Small intestine (tissue), 7 donors: ENCODE measurements at regions not wholly inside any gene's neighbourhood (a gene's known extent, or its start where the extent isn't known, plus 50 kb on each side); places are given as distances from the start of the nearest gene placed in this dataset.

Experiments used
- DNase-seq, 2 donors: peaks; one replicate each; pipeline versions ENCODE4 v3.0.0 to v3.0.0-alpha.2; 2013
- FAIRE-seq: peaks from 2 replicates; lab custom pipeline; 2012; peaks lifted over from hg19 to GRCh38; lab: Jason Lieb, UNC
- H3K27ac ChIP-seq, 3 donors: one replicate each; pipeline ENCODE4 v1.5.1; 2013; ENCODE audit warnings: low read length in 2 of 3, mild to moderate bottlenecking in 2 of 3, control low read depth in 1 of 3, inconsistent platforms in 1 of 3, low read depth in 1 of 3, moderate library complexity in 1 of 3
- H3K27me3 ChIP-seq, 3 donors: one replicate each; pipeline ENCODE4 v1.6.1; 2013; ENCODE audit warnings: low read length in 3 of 3, inconsistent platforms in 1 of 3; ENCODE audit not compliant: control insufficient read depth in 3 of 3, insufficient read depth in 3 of 3
- H3K36me3 ChIP-seq, 3 donors: one replicate each; pipeline ENCODE4 v1.6.1; 2013; ENCODE audit warnings: low read length in 3 of 3, inconsistent platforms in 1 of 3, low read depth in 1 of 3, mild to moderate bottlenecking in 1 of 3, moderate library complexity in 1 of 3; ENCODE audit not compliant: control insufficient read depth in 3 of 3, insufficient read depth in 2 of 3
- H3K4me1 ChIP-seq, 3 donors: one replicate each; pipeline ENCODE4 v1.6.1; 2013; ENCODE audit warnings: low read length in 2 of 3, inconsistent platforms in 1 of 3, low read depth in 1 of 3, mild to moderate bottlenecking in 1 of 3, moderate library complexity in 1 of 3; ENCODE audit not compliant: control insufficient read depth in 3 of 3, insufficient read depth in 2 of 3
- H3K4me3 ChIP-seq, 3 donors: one replicate each; pipeline ENCODE4 v1.5.1; 2013; ENCODE audit warnings: low read length in 3 of 3, control low read depth in 1 of 3, inconsistent platforms in 1 of 3, low read depth in 1 of 3, mild to moderate bottlenecking in 1 of 3, moderate library complexity in 1 of 3
- H3K9me3 ChIP-seq, 2 donors: one replicate each; pipeline ENCODE4 v1.6.1; 2013; ENCODE audit warnings: low read depth in 1 of 2, low read length in 1 of 2; ENCODE audit not compliant: control insufficient read depth in 2 of 2, insufficient read depth in 1 of 2
- WGBS, 3 donors: extraction: QIAGEN DNeasy Blood & Tissue Kit; methylation state at CpG; one replicate each; pipeline ENCODE4 v1.1.7; 2013; 5-methylcytosine and 5-hydroxymethylcytosine counted together
- donor health status: healthy with polysubstance abuse.
- donor health status: control.
- donor health status: control.
- donor health status: Bipolar disorder and iron deficiency.
- donor health status: healthy.

- FAIRE-seq (no peak), DNase-seq (no peak)
- Histone ChIP-seq H3K4me3 (no peak overlapping the region), H3K27ac (no peak overlapping the region), H3K9me3 (no peaks in the 10 kb centered on the region), H3K36me3 (no peaks in the 10 kb centered on the region), H3K27me3 (peaks cover 0 to 5% (median 2%) of the 10 kb centered on the region in 3 donors), H3K4me1 (no peaks in the 10 kb centered on the region)
- WGBS, 3 donors: 62 to 100% (median 93%) methylated on average over 1 to 2 of the region's 2 CpGs
Observed at GRCh38 chr1:62941780-62942179, 157.8 kb downstream of the ATG4C start.

- FAIRE-seq: no peak
- H3K4me3 ChIP-seq: no peak overlapping the region
Observed at GRCh38 chr1:62946511-62946910, 162.6 kb downstream of the ATG4C start.

GRCh38 chr1:62951428-62951827 is 167.5 kb downstream of the ATG4C start:
- H3K4me1 ChIP-seq: no peaks in the 10 kb centered on the region
- no peak overlapping the region for H3K27ac ChIP-seq
- FAIRE-seq: no peak
- H3K4me3 ChIP-seq: no peak overlapping the region
- H3K27me3 ChIP-seq: peaks cover 0 to 5% (median 4%) of the 10 kb centered on the region in 3 donors
- H3K9me3 ChIP-seq: no peaks in the 10 kb centered on the region
- no peak for DNase-seq
- no peaks in the 10 kb centered on the region for H3K36me3 ChIP-seq
- 65 to 74% (median 70%) methylated on average over 3 of the region's 3 CpGs for WGBS, 3 donors

More at GRCh38 chr1:62946511-62946910, 162.6 kb downstream of the ATG4C start:
- WGBS, 3 donors: 33 to 75% (median 50%) methylated on average over 4 to 5 of the region's 5 CpGs
- H3K27me3 ChIP-seq: peaks cover 0 to 2% (median 2%) of the 10 kb centered on the region in 3 donors
- no peaks in the 10 kb centered on the region for H3K36me3 ChIP-seq
- peak overlapping the region in 1 of 3 donors; percentile 34 for H3K27ac ChIP-seq
- no peaks in the 10 kb centered on the region for H3K4me1 ChIP-seq
- peak; percentile 57 to 84 for DNase-seq
- H3K9me3 ChIP-seq: no peaks in the 10 kb centered on the region

- no peak for FAIRE-seq
- Histone ChIP-seq H3K27me3 (peaks cover 0 to 5% (median 4%) of the 10 kb centered on the region in 3 donors), H3K36me3 (no peaks in the 10 kb centered on the region), H3K4me3 (no peak overlapping the region), H3K27ac (no peak overlapping the region), H3K9me3 (no peaks in the 10 kb centered on the region), H3K4me1 (no peaks in the 10 kb centered on the region)
- DNase-seq: no peak
- WGBS, 3 donors: 71 to 93% (median 92%) methylated on average over 1 of the region's 1 CpG
Observed at GRCh38 chr1:62952596-62952995, 168.7 kb downstream of the ATG4C start.

- no peaks in the 10 kb centered on the region for H3K9me3 ChIP-seq
- DNase-seq: no peak
- H3K4me3 ChIP-seq: no peak overlapping the region
- peaks cover 0 to 5% (median 4%) of the 10 kb centered on the region in 3 donors for H3K27me3 ChIP-seq
- H3K36me3 ChIP-seq: no peaks in the 10 kb centered on the region
- H3K27ac ChIP-seq: no peak overlapping the region
- WGBS, 3 donors: 58 to 82% (median 64%) methylated on average over 6 of the region's 6 CpGs
- H3K4me1 ChIP-seq: no peaks in the 10 kb centered on the region
- no peak for FAIRE-seq
Observed at GRCh38 chr1:62953633-62954032, 169.7 kb downstream of the ATG4C start.

GRCh38 chr1:62954758-62955157 is 170.8 kb downstream of the ATG4C start:
- Histone ChIP-seq H3K9me3 (no peaks in the 10 kb centered on the region), H3K36me3 (no peaks in the 10 kb centered on the region), H3K27ac (no peak overlapping the region), H3K4me3 (no peak overlapping the region), H3K27me3 (peaks cover 0 to 5% (median 4%) of the 10 kb centered on the region in 3 donors), H3K4me1 (no peaks in the 10 kb centered on the region)
- DNase-seq (peak; percentile 13 to 18), FAIRE-seq (no peak)
- 25 to 48% (median 31%) methylated on average over 7 of the region's 7 CpGs for WGBS, 3 donors

GRCh38 chr1:62955666-62956065 is 171.7 kb downstream of the ATG4C start:
- H3K9me3 ChIP-seq: no peaks in the 10 kb centered on the region
- H3K27me3 ChIP-seq: peaks cover 0 to 3% (median 2%) of the 10 kb centered on the region in 3 donors
- 9 to 45% (median 23%) methylated on average over 1 of the region's 1 CpG for WGBS, 3 donors
- H3K36me3 ChIP-seq: no peaks in the 10 kb centered on the region
- DNase-seq (peak; percentile 55 to 84), FAIRE-seq (peak; percentile 79)
- H3K4me3 ChIP-seq: no peak overlapping the region
- H3K27ac ChIP-seq: no peak overlapping the region
- H3K4me1 ChIP-seq: no peaks in the 10 kb centered on the region

GRCh38 chr1:62962014-62962812 is 178.3 kb downstream of the ATG4C start:
- Histone ChIP-seq H3K9me3 (no peaks in the 10 kb centered on the region), H3K27ac (no peak overlapping the region), H3K27me3 (no peaks in the 10 kb centered on the region), H3K36me3 (no peaks in the 10 kb centered on the region), H3K4me3 (no peak overlapping the region), H3K4me1 (peaks cover 0 to 8% (median 2%) of the 10 kb centered on the region in 3 donors)
- WGBS, 3 donors: 40 to 51% (median 49%) methylated on average over 4 of the region's 4 CpGs
- FAIRE-seq (peak; percentile 62), DNase-seq (peak in 1 of 2 donors; percentile 4)
